GM21723 (cell line): ENCODE measurements at regions not wholly inside any gene's neighbourhood (a gene's known extent, or its start where the extent isn't known, plus 50 kb on each side); places are given as distances from the start of the nearest gene placed in this dataset.
"Not testable (repeated sequence)": the region's sequence is repeated elsewhere in the genome, so short reads cannot be mapped to it uniquely, and the experiment has no call there.

Source experiments
- ATAC-seq: cut with Tn5 transposase; IDR thresholded peaks from one replicate; pipeline ENCODE4 v1.9.1; 2021; ENCODE audit warnings: mild to moderate bottlenecking, moderate library complexity; ENCODE audit not compliant: unreplicated experiment

DNA sequence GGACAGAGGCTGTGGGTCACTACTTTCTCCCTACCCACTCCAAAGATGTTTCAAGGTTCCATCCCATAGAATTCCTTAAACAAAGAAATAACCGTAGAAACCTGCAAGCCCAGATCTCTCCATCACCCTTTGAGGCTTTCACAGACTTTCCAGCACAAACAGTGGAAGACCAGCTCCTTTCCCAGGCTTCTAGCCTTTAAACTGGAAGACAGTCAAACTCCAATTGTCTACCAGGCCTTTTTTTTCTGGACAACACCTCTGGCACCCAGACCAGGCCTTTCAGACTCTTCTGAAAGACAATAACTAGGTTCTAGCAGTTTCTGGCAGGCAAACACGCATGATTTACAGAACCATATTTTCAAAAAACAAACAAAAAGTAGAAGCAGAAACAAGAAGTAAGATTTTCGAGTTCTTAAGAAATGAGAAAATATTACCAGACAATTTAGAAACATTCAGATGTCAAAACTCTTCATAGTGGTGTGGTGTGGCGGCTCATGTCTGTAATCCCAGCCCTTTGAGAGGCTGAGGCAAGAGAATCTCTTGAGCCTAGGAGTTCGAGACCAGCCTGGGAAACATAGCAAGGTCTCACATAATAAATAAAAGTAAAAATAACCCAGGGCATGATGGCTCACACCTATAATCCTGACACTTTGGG is 73.0 kb upstream of the EPCAM start:
- ATAC-seq: no peak

DNA sequence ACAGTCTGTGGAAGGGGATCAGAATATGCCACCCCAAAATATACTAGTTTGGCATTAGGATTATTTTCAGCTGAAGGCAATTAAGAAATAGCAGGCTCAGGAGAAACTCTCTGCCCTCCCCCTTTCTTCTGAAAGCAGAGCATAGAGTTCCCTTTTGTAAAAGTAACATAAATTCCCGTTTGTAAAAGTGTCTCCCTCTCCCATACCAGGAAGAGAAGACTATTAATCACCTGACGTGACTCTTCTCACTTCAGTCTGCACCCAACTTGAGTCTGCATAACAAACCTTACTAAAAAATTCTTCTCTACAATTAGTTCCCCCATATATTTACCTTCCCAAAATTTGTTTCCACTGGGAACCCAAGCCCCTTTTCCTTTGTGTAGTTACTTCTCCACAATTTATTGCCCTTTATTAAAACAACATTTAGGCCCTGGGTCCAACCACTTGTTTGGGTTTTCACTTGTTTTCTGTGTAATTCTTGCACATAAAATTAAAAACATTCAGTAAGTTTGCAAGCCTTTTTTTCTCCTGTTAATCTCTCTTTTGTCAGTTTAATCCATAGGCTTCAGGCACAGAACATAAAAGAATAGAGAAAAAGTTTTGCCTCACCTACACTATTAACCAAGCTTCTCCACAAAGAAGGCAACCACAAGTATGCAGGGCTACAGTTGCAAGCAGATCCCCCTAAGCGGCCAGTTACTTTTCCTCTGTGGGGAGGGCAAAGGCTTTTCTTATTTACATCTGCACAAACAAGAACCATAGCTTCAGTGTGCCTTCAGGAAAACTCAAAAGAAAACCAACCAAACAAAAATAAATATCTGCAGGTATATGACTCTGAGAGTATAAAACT is 73.8 kb upstream of the EPCAM start:
- no peak for ATAC-seq

DNA sequence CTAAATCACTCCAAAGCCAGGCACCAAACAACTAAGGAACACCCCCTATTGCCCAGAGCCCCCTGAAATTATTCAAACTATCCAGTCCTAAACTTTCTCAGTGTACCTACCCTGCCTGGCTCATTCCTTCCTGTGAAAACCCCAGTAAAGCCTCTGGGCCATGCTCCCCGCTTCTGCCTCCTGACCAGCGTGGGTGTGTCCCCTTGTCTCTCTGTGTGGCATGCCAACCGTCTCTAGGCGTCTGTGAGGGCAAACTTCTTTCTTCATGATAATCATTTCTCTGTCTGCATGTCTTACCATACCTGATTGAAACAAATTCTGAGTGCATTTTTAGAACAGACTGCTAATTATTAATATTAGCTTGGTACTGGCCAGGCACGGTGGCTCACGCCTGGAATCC is 75.1 kb upstream of the EPCAM start:
- ATAC-seq: no peak

DNA sequence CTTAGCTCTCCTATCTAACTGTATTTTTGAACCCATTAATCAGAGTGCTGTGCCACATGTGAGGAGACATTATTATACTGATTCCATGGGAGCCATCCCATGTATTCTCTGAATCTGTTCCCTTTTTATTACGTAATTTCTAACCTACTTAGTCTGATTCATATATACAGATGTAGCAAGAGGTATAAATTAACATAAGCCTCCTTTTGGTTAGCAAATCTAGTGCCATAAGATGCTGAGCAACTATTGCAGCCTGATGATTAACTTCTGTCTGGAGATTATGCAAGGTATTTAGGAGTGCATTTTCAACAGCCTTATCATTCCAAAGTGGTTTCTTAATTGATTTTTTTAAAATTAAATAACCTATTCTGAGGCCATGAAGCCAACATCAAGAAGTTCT is 80.2 kb upstream of the EPCAM start:
- ATAC-seq: no peak

DNA sequence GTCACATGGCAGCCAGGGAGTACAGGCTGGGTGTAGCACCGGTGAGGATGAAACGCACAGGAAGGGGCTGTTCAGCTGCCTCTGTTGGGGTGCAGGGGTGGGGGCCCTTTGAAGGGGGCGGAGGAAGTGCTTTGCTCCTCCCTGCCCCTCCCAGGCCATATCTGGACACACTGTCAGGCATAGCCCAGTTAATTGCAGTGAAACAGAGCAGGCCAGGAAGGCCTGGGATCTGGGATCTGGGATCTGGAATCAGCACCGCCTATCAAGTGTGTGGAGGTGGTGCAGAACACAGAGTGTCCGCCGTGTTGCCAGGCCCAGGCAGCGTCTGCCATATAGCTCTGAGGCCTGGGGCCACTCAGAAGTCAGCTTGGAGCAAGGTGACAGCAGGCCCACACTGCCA is 85.5 kb upstream of the EPCAM start:
- ATAC-seq: no peak

DNA sequence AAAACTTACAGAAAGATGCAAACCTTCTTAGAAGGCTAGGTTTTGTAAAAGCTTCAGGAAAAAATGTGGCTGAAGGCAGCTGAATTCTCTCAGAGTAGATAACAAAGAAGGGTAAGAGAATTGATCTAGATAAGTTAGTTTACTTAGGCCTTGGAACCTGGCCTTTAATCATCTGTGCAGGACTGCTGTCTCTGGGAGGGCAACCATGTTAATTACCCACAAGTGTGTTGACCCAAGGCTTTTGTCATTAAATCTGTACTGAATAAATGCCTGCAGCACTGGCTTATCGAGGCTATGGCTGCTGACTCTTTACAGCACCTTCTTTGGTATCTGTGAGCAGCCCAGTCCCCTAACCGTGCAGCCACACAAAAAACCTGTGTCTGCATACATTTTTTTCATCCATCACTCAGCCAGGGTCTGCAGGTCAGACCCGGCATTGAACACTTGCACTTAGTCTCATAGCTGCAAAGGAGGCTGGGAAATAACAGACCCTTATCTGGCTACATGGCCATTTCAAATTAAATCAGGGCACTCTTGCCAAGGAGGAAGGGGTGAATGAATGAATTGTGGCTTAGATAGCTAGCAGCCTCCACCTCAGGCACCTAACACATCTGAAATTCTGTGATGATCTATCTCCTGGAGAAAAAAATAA is 86.4 kb upstream of the EPCAM start:
- ATAC-seq: no peak

DNA sequence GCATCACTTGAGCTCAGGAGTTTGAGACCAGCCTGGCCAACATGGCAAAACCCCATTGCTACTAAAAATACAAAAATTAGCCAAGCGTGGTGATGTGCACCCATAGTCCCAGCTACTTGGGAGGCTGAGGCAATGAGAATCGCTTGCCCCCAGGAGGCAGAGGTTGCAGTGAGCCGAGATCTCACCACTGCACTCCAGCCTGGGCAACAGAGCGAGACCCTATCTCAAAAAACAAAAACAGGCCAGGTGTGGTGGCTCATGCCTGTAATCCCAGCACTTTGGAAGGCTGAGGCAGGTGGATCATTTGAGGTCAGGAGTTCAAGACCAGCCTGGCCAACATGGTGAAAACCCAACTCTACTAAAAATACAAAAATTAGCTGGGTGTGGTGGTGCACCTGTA is 89.6 kb upstream of the EPCAM start:
- ATAC-seq: not testable (repeated sequence)

DNA sequence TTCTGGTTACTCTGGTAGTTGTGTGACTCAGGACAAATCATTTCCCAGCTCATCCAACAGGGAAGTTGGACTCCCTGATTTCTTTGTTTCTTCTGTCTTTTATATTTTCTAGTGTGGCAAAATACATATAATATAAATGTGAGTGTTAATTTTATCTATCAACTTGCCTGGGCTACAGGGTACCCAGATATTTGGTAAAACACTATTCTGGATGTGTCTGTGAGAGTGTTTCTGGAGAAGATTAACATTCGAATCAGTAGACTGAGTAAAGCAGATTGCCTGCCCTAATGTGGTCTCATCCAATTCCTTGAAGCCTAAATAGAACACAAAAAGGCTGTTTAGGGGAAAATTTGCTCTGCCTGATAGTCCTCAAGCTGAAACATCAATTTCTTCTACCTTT is 91.1 kb upstream of the EPCAM start:
- no peak for ATAC-seq

DNA sequence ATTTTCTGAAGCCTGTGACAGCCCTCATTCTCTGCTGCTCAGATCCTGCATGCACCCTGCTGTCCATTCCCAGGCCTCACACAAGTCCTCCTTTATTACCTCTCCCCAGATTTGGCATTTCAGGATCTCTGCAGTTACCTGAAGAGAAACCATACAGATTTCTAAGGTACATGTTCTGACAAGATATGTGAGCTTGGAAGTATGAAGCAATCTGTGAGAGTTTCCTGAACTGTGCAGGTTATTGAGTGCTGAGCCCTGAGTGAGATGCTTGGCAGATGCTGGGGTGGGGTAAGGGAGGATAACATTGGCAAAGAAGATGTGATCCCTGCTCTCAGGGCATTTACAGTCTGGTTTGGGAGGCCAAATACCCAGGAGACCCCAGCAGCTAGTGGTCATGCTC is 91.9 kb upstream of the EPCAM start:
- no peak for ATAC-seq

DNA sequence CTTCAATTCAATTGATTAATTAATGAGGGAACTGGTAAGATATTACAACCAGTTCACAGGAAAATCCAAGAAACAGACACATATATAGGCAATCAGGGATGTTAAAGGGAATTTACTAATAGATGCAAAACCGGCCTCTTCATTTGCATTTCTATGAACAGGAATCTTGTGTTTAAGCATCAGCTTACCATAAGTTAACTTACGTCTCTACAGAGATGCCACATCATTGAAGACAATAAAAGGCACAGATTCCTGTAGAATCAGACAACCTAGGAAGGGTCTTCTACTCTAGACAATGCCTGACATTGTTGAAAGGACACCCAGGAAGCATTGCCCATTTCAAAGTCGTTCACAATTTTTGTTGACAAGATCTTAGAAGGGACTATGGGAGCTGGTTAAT is 93.0 kb upstream of the EPCAM start:
- no peak for ATAC-seq

DNA sequence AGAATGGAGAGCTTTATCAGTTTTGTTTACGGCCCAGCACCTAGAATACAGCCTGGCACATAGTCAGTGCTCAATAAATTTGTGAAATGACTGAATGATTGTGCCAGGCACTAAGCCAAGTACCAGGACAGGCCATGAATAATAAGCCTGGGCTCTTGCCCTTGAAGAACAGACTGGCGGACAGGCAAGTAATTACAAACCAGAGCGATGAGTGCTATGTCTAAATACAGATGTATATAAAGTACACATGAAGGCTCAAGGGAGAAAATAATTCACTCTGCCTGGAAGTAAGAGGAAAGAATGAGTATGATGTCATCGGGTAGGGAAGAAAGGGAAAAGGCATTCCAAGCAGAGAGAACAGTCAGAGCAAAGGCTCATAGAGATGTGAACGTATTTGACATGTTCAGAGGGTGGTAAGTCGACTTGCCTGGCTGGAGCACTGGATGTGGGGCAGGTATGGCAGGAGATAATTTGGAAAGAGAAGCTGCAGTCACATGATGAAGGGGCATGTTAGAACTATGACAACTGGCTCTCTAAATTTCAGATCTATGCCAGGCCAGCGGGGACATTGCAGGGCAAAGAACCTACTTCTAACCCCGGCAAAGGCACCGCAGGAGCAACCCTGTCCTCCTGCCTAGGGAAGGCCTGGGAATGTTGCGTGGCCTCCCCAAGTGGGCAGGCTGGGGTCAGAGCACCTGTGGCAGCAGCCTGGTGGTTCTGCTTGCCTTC is 94.9 kb upstream of the EPCAM start:
- ATAC-seq: no peak

DNA sequence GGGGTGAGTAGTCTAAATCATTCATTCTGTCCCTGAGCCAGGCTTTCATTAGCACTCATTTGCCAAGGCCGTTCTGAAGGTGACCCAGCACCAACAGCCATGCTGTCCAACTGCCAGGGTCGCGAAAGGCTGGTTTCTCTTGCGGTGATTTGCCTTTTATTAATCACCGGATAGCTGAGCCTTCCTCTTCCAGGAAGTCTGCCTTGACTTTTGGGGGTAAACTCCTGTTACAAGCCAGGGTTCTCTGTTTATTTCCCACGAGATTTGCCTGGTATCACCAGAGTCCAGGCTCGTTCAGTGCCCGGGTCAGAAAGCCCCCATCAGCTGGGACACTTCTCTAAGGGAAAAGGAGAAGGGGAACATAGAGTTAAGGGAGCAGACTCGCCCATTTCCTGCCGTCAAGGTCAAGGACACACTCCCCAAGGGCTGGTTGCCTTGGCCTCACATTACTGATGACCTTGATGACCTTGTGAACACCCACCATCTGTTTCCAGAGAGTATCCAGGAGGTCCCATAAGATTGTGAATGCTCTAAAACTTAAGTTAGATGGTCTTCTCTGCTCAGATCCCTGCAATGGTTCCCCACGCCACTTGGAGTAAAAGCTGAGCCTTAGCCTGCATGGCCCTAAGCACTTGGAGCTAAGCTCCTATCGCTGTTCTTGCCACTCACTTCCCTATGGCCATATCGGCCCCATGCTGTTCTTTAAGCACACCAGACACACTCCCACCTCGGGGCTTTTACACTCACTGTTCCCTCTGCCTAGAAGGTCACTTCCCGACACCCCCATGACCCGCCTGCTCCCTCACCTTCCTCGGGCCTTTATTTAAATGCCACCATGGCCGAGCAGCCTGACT is 96.0 kb upstream of the EPCAM start:
- no peak for ATAC-seq

DNA sequence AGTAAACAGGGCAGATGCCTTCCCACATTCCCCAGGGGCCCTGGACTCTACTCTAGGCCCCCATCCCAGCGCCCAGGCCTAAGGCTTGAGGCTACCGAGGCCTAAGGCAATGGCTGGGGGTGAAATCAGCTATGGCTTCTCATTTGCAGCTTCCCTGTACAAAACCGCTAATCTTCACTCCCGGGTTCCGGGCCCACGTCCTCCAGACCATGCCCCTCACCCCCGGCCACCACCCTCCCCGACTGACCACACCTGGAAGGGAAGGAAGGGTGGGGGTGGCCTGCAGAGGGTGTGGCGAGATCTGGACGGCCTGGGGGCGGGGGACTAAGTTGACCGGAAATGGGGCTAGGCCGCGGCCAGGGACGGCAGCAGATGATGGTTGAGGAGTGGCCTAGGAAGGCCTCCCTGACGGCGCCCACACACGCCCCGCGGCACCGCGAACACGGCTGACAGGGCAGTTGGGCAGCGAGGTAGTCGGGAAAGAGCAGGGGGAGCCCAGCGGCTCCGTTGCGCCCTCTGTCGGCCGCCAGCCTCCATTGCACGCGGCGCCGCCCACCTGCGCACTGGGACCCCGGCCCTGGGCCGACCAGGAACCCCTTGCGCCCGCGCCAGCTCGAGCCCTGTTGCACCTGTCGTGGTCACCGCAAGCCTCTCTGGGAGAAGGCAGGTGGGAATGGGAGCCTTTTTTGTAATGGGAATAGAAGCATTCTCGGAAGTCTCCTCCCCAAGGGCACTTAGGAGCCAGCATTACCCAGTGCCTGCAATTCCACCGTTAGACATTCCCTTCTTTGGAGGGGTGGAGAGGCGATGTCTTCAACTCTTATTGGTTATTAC is 95.9 kb upstream of the CALM2 start:
- peak; percentile 90 for ATAC-seq

DNA sequence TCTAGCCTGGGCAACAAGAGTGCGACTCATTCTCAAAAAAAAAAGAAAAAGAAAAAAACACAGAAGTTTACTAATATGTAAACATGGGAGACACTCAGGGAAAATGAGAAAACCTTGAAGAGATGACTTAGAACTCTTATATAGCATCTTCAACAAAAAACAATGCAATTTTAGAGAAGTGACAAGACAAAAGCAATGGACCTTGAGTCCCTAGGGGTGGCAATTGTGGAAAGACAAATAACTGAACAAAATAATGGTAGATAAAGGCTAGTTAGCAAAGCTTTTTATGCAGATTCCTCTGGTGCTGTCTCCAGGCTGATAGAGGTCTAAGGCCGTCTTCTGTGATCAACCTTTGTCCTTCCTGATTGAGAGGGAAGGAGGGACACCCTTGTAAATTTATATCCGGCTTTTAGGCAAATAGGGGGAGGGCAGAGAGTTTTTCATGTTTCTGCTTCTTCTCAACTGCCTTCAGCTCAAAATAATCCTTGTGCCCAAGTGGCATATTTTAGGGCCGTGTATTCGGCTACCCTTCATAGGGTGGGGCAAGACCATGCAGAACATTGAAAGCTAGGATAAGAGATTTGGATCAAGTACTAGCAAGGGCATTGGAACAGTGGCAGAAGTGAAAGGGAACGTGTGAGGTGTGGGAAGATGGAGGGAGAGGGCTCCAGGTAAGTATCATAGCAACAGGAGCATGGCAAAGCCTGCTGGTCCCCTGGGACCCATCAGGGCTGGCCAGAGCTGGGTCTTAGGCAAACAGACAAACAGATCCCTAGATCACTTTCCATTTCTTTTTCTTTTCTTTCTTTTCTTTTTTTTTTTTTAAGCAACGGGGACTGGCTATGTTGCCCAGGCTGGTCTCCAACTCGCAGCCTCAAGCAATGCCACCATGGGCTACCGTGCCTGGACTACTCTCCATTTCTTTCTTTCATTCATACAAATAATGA is 95.0 kb upstream of the CALM2 start:
- ATAC-seq: no peak

DNA sequence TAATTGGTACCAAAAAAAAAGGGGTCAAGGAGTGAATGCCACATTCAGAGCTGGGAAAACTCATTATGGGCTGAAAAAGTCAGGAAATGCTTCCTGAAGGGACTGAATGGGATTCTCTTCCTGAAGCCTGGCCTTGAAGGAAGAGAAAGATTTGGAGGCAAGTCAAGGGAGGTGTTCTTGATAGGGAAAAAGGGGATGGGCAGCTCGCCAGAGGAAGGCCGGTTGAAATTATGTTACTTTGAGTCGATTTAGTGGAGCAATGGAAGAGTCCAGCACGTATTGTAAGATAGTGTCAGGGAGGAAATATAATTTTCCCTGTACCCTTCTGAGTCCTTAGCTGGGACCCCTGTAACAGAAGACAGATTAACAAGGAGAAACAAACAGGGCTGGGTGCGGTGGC is 94.1 kb upstream of the CALM2 start:
- no peak for ATAC-seq

DNA sequence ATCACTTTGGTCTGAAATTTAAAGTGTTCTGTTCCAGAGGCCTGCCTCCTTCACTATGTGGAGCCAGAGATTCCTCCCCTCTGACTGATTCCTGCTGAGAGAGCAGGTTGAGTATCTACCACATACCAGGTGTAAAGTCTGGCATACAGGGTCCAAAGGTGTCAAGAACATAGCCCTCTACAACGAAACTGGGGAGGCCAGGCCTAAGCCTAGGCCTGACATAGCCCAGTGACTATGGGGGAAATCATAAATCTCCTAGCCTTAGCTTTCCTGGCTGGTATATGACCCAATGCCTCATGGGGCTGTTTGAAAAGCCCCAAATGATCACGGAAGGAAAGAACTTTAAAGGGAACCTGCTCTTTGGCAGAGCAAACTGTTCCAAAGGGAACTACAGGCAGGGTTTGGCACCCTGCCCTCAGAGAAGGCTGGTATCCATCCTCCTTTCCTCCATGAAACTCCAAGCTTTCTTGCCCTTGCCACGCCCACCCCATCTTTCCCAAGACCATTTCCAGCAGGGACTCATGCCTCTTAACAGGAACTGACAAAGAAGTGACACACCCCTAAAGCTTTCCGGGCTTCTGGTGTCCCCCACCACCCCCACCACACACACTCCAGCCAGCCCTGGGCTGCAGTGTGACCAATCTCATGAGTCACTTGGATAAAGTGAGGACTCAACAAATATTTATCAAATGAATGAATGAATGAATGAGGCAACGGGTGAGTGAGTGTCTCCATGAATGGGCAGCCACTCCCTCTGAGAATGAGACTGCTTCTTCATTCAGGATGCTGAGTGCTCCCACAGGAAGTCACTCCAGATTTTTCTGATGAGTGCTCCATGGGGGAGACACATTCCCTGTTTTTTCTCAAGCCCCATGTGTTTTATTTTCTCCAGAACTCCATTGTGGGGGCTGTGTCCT is 93.3 kb upstream of the CALM2 start:
- no peak for ATAC-seq

DNA sequence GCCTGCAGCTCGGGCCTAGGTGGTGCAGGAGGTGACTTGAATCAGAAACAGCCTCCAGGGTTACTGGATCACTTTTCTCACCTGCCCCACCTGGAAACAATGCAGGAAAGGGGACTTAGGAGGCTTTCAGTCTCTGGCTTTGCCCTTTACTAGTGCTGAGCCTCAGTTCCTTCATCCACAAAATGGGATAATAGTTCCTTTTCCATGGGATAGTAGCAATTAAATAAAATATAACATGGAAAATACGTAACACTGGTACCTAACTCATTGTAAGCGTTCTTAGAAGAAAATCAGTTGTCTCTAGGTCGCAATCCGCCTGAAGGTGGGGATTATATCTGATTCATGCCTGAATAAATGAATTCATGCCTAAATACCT is 91.4 kb upstream of the CALM2 start:
- ATAC-seq: no peak
